ENCODE measurements at regions not wholly inside any gene's neighbourhood (a gene's known extent, or its start where the extent isn't known, plus 50 kb on each side); places are given as distances from the start of the nearest gene placed in this dataset.

DNA sequence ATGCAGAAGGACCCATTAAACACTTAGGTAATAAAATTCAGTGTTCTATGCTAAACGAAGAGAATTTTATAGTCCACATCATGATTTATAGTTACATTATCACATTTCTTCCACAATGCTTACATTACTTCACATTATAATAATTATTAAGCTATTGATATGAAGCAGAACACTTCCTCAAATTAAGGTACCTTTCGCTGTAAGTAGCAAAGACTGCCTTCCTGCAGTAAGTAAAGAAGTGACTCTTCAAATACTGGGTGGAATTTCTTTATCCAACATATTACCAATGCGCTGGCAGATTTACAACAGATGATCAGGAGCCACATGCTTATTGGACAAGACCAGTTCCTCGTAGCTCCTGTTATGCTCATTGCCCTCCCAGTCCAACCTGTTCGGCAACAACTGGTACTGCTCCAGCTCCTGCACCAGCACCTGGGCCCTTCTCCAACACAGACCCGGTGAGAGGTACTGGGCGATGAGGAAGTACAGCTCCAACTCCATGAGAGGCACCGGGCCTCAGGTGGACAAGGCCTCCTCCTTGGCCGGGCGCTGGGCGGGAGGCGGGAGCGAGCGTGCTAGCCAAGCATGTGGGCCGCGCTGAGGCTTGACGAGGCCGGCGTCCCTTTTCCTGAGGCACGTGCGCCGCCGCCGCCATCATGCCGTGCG lies 210.7 kb upstream of the ATP2B1 start:
- DNase-seq (ENCODE audit: low spot score) = no peak

DNA sequence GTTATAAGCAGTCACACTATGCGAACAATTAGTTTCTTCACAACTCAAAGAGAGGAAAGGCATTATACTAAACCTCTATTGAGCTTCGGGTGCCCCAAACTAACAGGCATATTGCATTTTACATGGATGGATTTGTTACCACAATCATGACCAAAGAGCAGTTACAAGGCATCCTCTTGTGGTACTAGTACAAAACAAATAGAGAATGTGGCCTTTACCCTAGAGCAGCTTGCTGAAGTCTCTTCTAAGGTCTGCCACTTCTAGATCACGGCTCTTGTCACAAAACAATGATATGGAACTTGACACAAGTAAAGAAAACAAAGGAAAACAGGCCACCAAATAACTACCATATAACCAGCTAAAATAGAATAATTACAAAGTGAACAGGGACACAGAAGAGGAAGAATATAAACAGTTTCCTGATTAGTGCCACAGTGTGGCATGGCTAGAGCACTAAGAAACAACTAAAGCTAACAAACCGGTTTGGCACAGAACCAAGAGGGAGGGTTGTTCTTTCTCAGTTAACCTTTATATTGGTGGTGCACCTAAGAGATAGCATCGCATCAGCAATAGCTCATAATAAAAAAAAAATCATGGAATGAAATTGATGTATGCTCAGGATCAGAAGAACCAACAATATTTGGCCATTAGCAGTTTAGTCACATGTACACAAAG lies 209.7 kb upstream of the ATP2B1 start:
- no peak for DNase-seq (ENCODE audit: low spot score)

DNA sequence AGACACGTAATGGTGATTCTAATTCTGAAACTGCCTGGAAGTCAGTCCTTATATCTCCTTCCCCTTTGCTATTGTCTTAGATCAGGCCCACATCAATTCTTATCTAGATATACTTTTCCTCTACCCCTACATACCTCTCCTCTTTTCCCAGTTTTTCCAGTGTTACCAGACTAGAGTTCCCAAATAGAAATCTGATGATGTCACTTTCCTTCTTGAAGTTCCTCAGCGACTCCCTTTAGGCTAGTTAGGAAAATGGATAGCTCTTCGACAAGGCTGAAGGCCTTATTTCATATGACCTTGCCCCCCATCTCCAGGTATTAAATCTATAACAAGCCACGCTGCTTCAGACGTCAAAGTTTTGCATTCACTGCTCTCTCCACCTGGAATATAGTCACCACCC lies 201.1 kb upstream of the ATP2B1 start:
- no peak for DNase-seq (ENCODE audit: low spot score)

DNA sequence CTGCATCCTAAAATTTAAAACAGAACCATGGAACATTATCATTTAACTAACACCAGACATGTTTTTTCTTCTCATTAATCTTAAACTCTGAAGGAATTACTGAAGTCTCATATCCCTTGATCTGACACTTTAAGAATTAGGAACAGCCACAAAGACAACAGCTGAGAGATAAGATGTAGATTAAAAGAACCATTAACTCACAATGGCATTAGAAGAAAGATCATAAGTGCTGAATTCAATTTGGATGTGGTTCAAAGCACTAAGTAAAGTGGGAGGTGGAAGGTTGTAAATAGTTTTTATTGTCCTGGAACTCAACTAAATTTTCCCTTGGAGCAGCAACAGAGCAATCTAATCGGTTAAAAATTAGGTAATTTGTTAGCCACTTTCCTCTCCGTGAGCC lies 199.0 kb upstream of the ATP2B1 start:
- no peak for DNase-seq (ENCODE audit: low spot score)

DNA sequence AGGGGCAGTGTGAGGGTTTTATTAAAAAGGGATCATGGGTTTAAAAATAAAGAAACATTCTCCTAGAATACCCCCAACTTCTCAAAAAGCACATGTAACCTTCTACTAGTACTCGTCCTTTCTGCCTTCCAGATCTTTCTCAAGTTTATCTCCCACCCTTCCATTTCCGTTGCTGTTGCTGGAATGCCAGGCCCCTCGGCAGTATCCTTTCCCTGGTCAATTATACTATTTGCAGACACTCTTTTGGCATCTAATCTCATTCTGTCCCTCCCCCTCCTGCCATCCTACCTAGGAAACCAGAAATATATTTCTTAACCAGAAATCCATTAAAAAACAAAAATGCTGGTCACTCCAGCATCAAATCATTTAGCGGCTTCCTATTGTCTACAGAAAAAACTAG lies 198.2 kb upstream of the ATP2B1 start:
- no peak for DNase-seq (ENCODE audit: low spot score)

DNA sequence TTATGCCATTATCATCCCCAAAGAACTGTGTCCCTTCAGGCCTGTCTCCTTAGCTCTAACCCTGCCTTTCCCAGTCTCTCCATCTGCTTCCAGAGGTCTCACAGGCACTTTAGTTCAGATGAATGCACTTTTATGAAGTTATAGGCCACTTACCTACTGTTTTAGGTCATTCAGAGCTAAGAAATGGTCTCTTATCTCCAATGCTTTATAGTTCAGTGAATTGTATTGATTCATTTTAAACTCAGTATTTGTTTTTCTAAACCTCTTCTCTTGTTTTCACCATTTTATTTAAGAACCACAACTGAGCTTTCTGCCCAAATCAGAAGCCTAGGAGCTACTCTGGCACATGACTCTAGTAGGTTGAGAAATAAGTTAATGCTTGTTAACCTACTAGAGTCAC lies 197.5 kb upstream of the ATP2B1 start:
- DNase-seq (ENCODE audit: low spot score) = no peak

DNA sequence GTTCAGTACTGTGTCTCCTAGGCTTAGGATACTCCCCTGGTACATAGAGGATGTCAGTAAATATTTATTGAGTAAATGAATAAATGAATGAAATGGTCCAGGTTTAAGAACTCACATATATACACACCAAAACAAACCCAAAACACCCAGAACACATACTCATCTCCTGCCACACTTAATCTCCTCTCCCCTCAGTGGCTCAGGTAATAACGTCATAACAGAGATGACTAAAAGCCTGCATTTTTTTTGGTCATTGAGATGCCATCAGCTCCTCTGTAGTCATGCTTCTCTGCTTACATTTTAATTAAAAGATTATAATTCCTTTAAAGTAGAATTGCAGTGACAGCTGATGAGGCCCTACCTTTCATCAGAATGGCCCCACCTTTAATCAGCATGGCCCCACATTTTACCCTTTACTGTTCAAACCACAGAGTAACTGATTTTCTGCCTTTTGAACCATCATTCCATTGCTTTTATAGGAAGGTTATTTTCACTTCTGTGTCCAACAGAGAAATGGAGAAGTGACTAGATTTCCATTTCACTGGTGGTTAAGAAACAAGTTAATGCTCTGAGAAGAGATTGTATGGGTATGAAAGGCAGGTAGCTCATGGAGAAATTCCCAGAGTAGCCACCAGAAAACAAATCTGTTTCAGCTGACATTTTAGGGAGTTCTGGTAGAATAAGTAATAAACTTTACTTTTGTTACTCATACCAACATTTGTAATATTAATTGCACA lies 193.4 kb upstream of the ATP2B1 start:
- DNase-seq (ENCODE audit: low spot score) = no peak

DNA sequence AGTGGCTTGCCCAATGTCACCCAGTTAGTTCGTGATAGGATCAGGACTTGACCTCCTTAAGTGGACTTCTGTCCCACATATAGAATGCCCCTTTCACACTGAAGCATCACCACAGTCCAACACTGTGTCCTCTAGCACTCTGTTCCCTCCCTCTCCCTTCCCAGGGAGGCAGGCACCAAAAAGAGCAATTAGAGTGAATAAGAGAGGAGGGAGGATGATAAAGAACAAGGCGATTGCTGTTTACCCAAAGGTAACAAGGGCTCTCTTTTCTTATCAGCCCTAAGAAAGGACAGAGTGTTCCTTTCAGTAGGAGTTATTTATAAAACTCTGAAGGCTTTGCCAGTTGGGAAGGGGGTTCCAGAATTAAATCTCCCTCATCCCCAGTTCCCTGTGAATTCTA lies 192.7 kb upstream of the ATP2B1 start:
- DNase-seq (ENCODE audit: low spot score) = no peak

DNA sequence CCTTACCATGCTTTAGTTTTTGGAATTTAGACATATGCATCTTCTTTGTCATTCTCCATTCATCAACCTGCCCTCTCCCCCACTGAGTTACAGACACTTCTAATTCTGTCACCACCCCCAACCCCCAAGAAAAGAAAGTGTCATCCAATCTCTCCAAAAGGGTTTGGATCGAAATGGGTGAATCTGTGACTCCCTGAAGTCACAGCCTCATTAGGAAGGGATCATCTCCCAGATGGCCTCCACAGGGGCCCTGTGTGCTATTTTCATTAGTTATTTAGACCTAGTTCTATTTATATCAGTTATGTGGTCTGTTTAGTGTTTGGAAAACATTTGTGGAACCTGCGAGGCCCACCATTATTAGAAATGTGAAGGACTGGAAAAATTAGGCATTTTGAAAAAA lies 191.0 kb upstream of the ATP2B1 start:
- no peak for DNase-seq (ENCODE audit: low spot score)

DNA sequence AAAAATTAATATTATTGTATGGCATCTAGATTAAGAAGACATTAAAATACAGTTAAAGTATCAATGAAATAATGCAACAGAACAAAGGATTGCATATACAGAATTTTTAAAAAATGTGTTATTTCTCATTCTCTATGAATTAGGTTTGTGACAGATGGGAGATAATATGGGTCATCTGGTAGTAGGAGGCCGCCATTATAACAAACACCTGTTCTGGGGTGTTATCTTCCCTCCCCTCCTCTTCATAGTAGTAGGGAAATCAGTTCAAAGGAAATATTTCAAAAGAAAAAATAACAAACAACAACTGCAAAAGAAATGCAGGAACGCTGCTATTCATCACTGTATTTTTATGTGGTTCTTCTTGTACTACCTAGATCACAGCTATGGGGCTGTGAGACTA lies 187.0 kb upstream of the ATP2B1 start:
- DNase-seq (ENCODE audit: low spot score) = no peak

DNA sequence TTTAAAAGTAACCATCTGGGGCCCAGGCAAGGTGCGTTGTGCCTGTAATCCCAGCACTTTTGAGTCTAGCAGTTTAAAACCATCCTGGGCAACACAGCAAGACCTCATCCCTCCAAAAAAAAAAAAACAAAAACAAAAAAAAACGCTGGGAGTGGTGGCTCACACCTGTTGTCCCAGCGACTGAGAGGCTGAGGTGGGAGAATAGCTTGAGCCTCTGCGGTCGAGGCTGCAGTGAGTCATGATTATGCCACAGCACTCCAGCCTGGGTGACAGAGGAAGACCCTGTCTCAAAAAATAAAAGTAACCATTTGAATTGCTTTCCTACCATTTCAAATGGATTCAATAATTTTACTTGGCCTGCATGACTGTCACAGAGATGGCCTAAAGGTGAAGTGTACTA lies 186.5 kb upstream of the ATP2B1 start:
- no peak for DNase-seq (ENCODE audit: low spot score)

DNA sequence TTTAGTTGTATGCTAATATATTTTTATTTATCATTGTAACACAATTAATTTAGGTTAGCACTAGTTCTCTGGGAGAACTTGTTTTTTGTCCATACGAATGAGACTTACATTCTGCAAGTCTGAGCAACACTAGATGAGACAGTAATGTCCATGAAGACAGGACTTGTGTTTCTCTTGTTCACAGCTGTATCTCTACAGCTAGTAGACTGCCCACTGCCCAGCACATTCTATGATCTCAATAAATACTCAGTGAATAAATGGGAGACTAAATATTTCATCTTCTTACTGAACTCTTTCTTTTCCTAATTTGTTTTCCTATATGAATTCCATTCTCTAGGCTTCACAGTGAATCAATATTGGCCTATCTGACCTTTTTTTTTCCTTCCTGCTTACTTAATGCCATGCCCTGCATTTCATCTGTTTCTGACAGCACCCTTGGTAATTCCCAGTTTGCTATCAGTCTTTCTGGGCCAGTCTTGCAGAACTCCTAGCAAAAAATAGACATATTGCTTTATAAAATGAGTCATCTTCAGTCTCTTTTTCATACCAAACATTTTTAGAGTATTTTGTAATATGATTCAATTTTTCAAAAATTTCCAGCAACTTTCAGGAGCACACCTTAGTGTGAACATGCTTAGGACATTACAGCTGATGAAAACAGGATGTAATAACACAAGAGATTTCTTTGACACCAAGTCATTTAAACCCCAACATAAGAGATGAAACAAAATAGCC lies 185.5 kb upstream of the ATP2B1 start:
- DNase-seq (ENCODE audit: low spot score) = no peak

DNA sequence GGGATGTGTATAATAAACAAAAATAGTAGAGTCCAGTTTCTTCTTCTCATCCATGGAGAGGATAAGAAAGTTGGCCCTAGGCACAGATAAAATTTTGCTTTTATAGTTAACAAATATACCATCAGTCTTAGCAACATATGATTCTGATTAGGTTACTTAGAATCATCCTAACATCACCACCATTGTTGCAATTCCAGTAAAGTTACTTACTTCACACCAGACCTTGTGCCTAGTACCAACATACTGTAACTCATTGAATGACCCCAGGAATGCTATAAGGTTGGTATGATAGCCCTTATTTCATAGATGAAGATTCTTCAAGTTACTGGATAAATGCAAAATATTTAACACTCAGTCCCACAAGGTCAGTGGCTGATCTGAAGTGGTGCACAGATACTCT lies 183.8 kb upstream of the ATP2B1 start:
- DNase-seq (ENCODE audit: low spot score) = no peak

DNA sequence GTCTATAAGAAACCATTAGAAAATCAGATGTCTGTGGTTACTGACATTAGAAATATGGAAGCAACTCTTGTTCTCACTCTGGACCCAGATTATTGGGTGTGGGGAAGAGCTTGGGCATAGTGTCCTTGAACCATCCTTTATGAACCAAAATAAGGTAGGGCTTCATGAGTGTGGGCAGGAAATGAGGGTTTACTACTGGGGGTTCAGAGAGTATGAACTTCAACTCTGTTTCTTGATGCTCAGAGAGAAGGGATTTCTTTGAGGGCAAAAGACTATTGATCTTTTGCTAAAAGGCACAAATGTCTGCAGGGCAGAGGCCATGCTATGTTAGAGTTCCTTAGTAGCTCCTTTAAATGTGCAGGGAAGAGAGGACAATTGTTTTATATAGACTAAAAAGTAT lies 183.3 kb upstream of the ATP2B1 start:
- DNase-seq (ENCODE audit: low spot score) = no peak

DNA sequence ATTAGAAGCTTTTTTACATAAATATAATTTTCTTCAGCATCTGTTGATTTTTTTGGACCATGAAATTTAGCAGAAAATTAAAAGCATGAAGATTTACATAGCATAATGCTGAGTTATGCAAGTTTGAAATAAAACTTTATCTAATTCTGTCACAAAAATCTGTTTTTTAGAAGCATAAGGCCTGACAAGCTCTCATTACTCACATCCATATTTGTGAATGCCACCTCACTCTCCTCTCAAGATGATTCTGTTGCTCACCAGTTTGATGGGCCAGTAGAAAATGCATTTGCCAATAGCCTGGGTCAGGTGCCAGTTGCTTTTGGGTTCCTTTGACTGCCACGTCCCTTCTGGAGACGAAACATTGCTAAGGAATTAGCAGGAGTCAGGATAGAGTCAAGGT lies 181.5 kb upstream of the ATP2B1 start:
- DNase-seq (ENCODE audit: low spot score) = no peak

DNA sequence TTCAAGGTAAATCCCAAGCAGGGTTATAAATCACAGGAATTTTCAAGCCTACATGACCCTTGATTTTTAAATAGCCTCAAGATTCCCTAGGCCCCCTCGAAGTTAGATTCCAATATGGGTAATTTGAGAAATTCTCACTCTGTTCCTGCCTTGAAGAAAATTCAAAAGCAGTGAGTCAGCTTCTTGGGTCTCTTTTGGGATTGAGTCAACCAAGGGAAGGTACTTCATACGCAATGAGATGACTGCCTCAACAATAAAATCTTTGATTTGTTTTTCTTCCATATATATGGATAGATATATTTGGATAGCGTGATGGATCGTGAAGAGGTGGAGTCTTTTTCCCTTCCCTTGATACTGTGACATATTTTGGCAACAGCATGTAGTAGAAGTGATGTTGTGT lies 180.4 kb upstream of the ATP2B1 start:
- DNase-seq (ENCODE audit: low spot score) = no peak

DNA sequence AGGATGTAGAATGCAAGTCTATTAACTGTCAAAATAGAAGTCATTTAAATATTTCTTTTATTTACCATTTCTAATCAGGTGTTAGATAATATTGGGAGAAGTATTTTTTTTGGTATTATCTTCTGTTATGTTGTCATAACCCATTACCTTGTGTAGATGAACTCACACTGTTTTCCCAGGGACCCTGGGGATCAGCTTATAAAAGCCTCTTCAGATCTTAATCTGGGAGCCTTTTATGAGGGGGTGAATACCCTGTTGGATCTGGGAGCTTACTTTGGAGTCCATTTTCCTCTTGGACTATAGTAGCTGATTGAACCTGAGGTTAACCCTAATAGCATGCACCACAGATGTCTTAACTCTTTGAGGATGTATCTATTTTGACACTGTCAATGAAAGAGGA lies 176.3 kb upstream of the ATP2B1 start:
- no peak for DNase-seq (ENCODE audit: low spot score)

DNA sequence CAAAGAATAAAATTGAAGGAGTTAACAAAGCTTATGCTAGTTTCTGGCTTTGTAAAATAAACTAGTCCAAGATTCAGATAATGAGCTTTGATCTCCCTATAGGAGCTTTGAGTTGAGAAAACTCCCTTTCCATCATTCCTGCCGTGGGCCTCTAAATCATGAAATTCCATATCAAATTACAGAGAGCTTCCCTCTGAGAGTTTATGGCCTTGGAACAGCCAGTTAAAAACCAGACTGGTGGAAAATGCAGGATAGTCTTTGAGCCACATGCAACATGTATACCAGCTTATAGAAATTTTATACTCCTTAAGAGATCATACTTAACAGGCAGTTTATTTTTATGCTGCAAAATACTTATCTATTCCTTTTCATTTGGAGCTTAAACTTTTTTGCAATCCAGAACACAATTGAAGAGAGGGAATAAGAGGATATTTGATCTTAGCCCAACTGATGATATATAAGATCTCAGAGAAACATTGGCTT lies 175.8 kb upstream of the ATP2B1 start:
- DNase-seq (ENCODE audit: low spot score) = no peak

DNA sequence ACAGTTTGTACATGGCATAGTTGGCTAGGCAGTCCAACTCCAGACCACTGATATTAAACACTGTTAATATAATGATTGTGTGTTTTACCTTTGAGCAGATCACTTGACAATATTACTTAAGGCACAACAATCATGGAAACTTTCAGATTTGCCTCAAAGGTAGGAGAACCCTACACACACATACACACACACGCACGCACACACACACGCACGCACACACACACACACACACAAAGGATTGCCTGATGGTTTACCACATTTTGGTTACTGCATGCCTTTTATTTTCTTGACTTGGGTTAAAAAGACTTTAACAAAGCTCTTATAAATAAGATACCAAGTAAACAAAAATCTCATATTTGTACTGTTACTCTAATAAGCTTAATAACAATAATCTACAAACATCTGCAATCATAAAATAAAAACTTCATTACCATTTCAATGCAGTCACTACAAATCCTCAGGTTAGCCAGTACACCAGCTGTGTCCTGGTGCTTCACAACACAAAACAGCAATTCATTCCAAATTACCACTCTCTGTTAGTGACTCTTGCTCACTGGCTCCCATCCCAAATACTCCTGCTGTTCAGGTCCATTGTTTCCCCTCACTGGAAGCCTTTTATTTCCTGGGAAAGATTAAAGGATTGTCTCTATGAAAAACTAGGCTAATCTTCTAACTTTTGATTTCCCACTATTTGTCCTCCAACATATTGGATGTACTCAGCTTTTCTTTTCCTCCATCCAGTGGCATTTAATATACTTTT lies 175.2 kb upstream of the ATP2B1 start:
- peak; percentile 24 for DNase-seq (ENCODE audit: low spot score)

DNA sequence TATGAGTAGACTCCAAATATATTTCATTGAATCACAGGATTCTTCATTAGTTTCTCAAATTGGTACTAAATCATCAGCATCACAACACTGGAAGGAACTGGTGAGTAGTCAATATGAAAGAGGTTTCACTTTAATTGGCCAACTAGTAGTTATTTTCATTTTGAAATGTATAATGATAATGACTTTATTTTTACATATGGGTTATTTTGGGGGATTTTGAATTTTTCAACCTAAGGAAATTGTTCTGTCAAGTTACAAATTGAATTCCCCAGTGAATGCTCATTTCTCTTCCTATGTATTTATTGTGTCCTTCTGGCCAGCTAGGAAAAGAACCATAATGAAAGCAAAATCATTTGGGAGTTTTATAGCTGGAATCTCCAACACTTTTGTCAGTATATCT lies 174.2 kb upstream of the ATP2B1 start:
- no peak for DNase-seq (ENCODE audit: low spot score)

DNA sequence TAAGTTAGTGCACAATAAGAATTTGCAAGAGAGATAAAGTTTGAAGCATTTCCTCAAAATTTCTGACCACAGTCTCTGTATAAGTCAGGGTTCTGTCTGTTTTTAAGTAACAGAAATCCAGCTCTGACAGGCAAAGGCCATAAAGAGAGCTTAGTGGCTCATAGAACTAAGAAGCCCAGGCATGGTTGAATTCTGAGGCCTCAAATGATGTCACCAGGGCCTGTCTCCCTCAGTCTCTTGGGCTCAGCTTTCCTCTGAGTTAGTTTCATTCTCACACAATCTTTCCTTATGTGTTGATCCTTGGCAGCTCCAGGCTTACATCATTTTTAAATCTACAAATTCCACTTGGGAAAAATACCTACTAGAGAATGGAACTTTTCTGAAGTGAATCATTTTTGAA lies 173.4 kb upstream of the ATP2B1 start:
- no peak for DNase-seq (ENCODE audit: low spot score)

All from Ammon's horn (tissue), 1 donor.